Smooth muscle cell (in vitro differentiated cells): ENCODE measurements at regions not wholly inside any gene's neighbourhood (a gene's known extent, or its start where the extent isn't known, plus 50 kb on each side); places are given as distances from the start of the nearest gene placed in this dataset.

Source experiments
- DNase-seq: peaks from one replicate; lab custom pipeline; 2025; ENCODE audit not compliant: unreplicated experiment; lab: John Stamatoyannopoulos, UW
- H2AFZ ChIP-seq: fragments of 200-600 bp; sonication (generic); 2 replicates; pipeline ENCODE4 v1.6.0; 2016; ENCODE audit warnings: antibody characterized with exemption, low read depth, mild to moderate bottlenecking
- H3F3A ChIP-seq: fragments of 200-600 bp; sonication (generic); 2 replicates; pipeline ENCODE4 v1.6.0; 2017; ENCODE audit warnings: antibody characterized with exemption, low read depth
- H3K27ac ChIP-seq: fragments of 200-600 bp; sonication (generic); 2 replicates; pipeline ENCODE4 v1.5.1; 2016; ENCODE audit warnings: low read depth, mild to moderate bottlenecking
- H3K27me3 ChIP-seq: fragments of 200-600 bp; sonication (generic); 2 replicates; pipeline ENCODE4 v1.6.1; 2016; ENCODE audit warnings: low read depth, mild to moderate bottlenecking
- H3K36me3 ChIP-seq: fragments of 200-600 bp; sonication (generic); 2 replicates; pipeline ENCODE4 v1.5.1; 2016; ENCODE audit warnings: low read depth
- H3K4me1 ChIP-seq: fragments of 200-600 bp; sonication (generic); 2 replicates; pipeline ENCODE4 v1.5.1; 2016; ENCODE audit warnings: low read depth
- H3K4me2 ChIP-seq: fragments of 200-600 bp; sonication (generic); 2 replicates; pipeline ENCODE4 v1.6.0; 2016; ENCODE audit warnings: mild to moderate bottlenecking
- H3K4me3 ChIP-seq: fragments of 200-600 bp; sonication (generic); 2 replicates; pipeline ENCODE4 v1.5.1; 2016; ENCODE audit warnings: mild to moderate bottlenecking
- H3K79me2 ChIP-seq: fragments of 200-600 bp; sonication (generic); 2 replicates; pipeline ENCODE4 v1.6.0; 2016; ENCODE audit warnings: low read depth, mild to moderate bottlenecking
- H3K9ac ChIP-seq: fragments of 200-600 bp; sonication (generic); 2 replicates; pipeline ENCODE4 v1.6.0; 2016; ENCODE audit warnings: low read depth
- H3K9me3 ChIP-seq: fragments of 200-600 bp; sonication (generic); replicated peaks from 2 replicates; pipeline ENCODE4 v1.5.1; 2016; ENCODE audit warnings: low read depth
- H4K20me1 ChIP-seq: fragments of 200-600 bp; sonication (generic); 2 replicates; pipeline ENCODE4 v1.6.0; 2016; ENCODE audit warnings: low read depth
- WGBS: methylation state at CpG from one replicate; pipeline ENCODE4 v1.1.7; 2016; ENCODE audit warnings: low lambda C conversion rate; 5-methylcytosine and 5-hydroxymethylcytosine counted together
- TF ChIP-seq, protein P1 (sequence below): fragments of 200-600 bp; sonication (generic); IDR thresholded peaks from 2 replicates; pipeline ENCODE4 v1.5.1; 2017; ENCODE audit warnings: borderline replicate concordance, mild to moderate bottlenecking, antibody characterized with exemption; ENCODE audit not compliant: insufficient read depth, poor library complexity, severe bottlenecking

DNA sequence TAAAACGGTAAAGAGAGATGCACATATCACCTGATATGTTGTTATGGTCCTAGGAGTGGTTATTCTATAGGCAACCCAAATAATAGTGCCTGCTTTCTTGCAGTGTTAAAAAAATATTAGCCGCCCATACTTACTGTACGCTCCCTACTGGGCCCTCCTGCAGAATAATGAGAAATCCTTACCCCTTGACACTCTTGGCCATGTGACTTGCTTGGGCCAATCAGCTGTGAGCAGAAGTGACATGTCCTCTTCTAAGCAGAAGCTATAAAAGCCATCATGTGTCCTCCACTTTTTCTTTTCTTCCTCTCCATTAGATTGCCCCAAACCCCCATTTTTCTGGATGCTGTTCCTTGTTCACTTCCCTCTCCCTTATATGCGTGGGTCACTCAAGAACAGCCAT lies 90.5 kb upstream of the SPRED2 start:
- no peaks in the 10 kb centered on the region for H3K36me3 ChIP-seq
- no peak overlapping the region for H3K4me3 ChIP-seq
- DNase-seq: no peak
- TF ChIP-seq, protein P1, sequence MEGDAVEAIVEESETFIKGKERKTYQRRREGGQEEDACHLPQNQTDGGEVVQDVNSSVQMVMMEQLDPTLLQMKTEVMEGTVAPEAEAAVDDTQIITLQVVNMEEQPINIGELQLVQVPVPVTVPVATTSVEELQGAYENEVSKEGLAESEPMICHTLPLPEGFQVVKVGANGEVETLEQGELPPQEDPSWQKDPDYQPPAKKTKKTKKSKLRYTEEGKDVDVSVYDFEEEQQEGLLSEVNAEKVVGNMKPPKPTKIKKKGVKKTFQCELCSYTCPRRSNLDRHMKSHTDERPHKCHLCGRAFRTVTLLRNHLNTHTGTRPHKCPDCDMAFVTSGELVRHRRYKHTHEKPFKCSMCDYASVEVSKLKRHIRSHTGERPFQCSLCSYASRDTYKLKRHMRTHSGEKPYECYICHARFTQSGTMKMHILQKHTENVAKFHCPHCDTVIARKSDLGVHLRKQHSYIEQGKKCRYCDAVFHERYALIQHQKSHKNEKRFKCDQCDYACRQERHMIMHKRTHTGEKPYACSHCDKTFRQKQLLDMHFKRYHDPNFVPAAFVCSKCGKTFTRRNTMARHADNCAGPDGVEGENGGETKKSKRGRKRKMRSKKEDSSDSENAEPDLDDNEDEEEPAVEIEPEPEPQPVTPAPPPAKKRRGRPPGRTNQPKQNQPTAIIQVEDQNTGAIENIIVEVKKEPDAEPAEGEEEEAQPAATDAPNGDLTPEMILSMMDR: no peak
- H2AFZ ChIP-seq: no peak overlapping the region
- 95% methylated on average over 4 of the region's 4 CpGs for WGBS
- H3K4me2 ChIP-seq: no peak overlapping the region
- H3K4me1 ChIP-seq: no peaks in the 10 kb centered on the region
- H3F3A ChIP-seq: no peaks in the 10 kb centered on the region
- H4K20me1 ChIP-seq: no peaks in the 10 kb centered on the region
- H3K79me2 ChIP-seq: no peaks in the 10 kb centered on the region
- H3K9me3 ChIP-seq: no peaks in the 10 kb centered on the region
- no peak overlapping the region for H3K9ac ChIP-seq
- no peak overlapping the region for H3K27ac ChIP-seq
- H3K27me3 ChIP-seq: no peaks in the 10 kb centered on the region

DNA sequence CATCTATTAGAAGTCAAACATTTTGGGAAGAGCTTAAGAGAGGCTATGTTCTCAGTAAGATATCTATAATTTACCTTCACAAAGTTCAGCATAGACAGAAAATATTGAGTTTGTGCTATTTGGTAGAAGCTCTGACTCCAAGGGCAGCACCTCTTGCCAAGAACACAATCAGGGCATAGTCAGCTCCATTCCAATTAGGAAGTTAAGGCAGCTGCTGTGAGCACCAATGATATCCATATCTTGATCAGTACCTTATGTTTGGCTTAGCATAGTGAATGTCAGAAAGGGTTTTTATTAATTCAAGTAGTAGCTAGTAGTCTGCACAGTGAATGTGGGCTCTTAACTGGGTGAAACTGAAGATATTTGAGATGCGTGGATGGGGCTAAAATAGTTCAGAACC lies 86.4 kb upstream of the SPRED2 start:
- TF ChIP-seq, protein P1: no peak
- Histone ChIP-seq H3K36me3 (no peaks in the 10 kb centered on the region), H4K20me1 (no peaks in the 10 kb centered on the region), H2AFZ (no peak overlapping the region), H3K79me2 (no peaks in the 10 kb centered on the region), H3K4me1 (peaks cover 4% of the 10 kb centered on the region), H3K27me3 (no peaks in the 10 kb centered on the region), H3K4me2 (no peak overlapping the region), H3K9me3 (no peaks in the 10 kb centered on the region), H3F3A (peaks cover 3% of the 10 kb centered on the region), H3K9ac (no peak overlapping the region), H3K4me3 (no peak overlapping the region), H3K27ac (no peak overlapping the region)
- no peak for DNase-seq
- WGBS: 100% methylated on average over 1 of the region's 1 CpG

DNA sequence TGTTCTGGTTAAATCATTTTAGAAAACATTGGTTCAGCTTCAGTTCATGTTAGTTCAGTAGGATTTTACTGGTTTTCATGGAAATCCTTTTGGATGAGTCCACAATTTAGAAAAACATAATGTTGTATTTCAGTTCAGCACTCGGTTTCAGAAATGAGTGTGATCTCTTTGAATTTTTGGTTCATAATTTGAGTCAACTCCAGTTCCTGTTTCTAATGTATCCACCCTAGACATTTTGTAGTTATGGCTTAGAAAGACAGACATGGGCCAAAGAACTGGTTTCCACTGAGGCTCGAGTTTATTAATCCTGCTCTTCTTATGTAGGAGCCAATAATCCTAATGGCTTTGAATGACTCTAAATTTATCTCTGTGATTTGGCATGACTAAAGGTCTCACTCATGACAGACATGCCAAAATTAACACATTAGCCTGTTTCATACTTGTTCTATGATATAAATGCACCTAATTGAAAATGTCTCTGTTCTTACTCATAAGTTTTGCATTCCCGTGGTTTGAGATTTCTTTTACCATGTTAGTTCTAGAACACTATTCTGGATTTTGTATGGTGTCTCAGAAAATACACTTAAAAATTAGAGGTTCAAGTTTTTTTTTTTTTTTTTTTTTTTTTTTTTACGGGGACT lies 82.3 kb upstream of the SPRED2 start:
- no peaks in the 10 kb centered on the region for H4K20me1 ChIP-seq
- H3F3A ChIP-seq: peaks cover 3% of the 10 kb centered on the region
- H2AFZ ChIP-seq: no peak overlapping the region
- DNase-seq: no peak
- no peak overlapping the region for H3K9ac ChIP-seq
- peaks cover 4% of the 10 kb centered on the region for H3K4me1 ChIP-seq
- 62% methylated on average over 4 of the region's 4 CpGs for WGBS
- H3K4me3 ChIP-seq: no peak overlapping the region
- H3K27ac ChIP-seq: peak overlapping the region; percentile 47
- no peaks in the 10 kb centered on the region for H3K9me3 ChIP-seq
- peak overlapping the region; percentile 16 for H3K4me2 ChIP-seq
- H3K36me3 ChIP-seq: no peaks in the 10 kb centered on the region
- no peaks in the 10 kb centered on the region for H3K27me3 ChIP-seq
- TF ChIP-seq, protein P1: no peak
- H3K79me2 ChIP-seq: no peaks in the 10 kb centered on the region

DNA sequence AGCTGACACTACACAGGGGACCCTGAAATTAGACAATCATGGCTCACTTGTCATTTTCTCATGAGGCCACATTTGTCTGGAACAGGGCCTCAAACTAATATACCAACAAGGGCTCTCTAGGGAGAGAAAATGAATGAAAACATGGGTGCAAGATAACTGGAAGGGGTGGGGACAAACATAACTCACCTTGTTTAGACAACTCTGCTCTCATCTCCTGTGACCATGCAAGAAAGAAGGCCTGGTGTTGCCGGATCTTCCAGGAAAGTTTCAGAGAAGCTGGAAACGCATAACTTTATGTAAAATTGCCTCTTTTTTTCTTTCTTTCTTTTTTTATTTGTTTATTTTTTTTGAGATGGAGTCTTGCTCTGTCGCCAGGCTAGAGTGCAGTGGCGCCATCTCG lies 80.4 kb upstream of the SPRED2 start:
- no peaks in the 10 kb centered on the region for H4K20me1 ChIP-seq
- peaks cover 3% of the 10 kb centered on the region for H3F3A ChIP-seq
- H3K4me2 ChIP-seq: no peak overlapping the region
- DNase-seq: no peak
- H3K27me3 ChIP-seq: no peaks in the 10 kb centered on the region
- no peaks in the 10 kb centered on the region for H3K36me3 ChIP-seq
- TF ChIP-seq, protein P1: no peak
- peaks cover 4% of the 10 kb centered on the region for H3K4me1 ChIP-seq
- H3K27ac ChIP-seq: no peak overlapping the region
- H2AFZ ChIP-seq: no peak overlapping the region
- H3K9me3 ChIP-seq: no peaks in the 10 kb centered on the region
- WGBS: 97% methylated on average over 5 of the region's 5 CpGs
- H3K4me3 ChIP-seq: no peak overlapping the region
- H3K9ac ChIP-seq: no peak overlapping the region
- no peaks in the 10 kb centered on the region for H3K79me2 ChIP-seq
